SK-N-SH (cell line): ENCODE measurements at regions not wholly inside any gene's neighbourhood (a gene's known extent, or its start where the extent isn't known, plus 50 kb on each side); places are given as distances from the start of the nearest gene placed in this dataset.

Experiments
- EZH2phosphoT487 ChIP-seq: fragments of 200-600 bp; sonication (generic); IDR thresholded peaks from 2 replicates; pipeline ENCODE4 v1.6.1; 2017; ENCODE audit warnings: low read depth, mixed run types, mild to moderate bottlenecking, antibody characterized with exemption, moderate library complexity, borderline replicate concordance
- GATA2 ChIP-seq: sonication (generic); formaldehyde crosslinking; IDR thresholded peaks from 2 replicates; pipeline ENCODE4 v1.5.0; 2020; ENCODE audit warnings: mild to moderate bottlenecking, missing genetic modification reagents
- JUND ChIP-seq: IDR thresholded peaks from 2 replicates; pipeline ENCODE4 v1.4.0; 2012
- NRF1 ChIP-seq: IDR thresholded peaks from 2 replicates; pipeline ENCODE4 v1.6.1; 2012; ENCODE audit warnings: low read depth, mild to moderate bottlenecking, low read length
- POLR2AphosphoS5 ChIP-seq: IDR thresholded peaks from 2 replicates; pipeline ENCODE4 v1.6.1; 2012; ENCODE audit warnings: low read depth, low read length
- RCOR1 ChIP-seq: fragments of 150-350 bp; IDR thresholded peaks from 2 replicates; pipeline ENCODE4 v1.6.1; 2017; ENCODE audit warnings: antibody characterized with exemption, low read length
- REST ChIP-seq: IDR thresholded peaks from 2 replicates; pipeline ENCODE4 v1.6.1; 2012; ENCODE audit warnings: mild to moderate bottlenecking, low read depth, low read length, moderate library complexity
- RFX5 ChIP-seq: IDR thresholded peaks from 2 replicates; pipeline ENCODE4 v1.6.1; 2012; ENCODE audit warnings: mild to moderate bottlenecking, improper control_type of control experiment, low read length
- SIN3A ChIP-seq: IDR thresholded peaks from 2 replicates; pipeline ENCODE4 v1.6.1; 2012; ENCODE audit warnings: low read depth, mild to moderate bottlenecking, low read length, moderate library complexity, borderline replicate concordance
- USF2 ChIP-seq: fragments of 150-350 bp; IDR thresholded peaks from 2 replicates; pipeline ENCODE4 v1.6.1; 2017; ENCODE audit warnings: antibody characterized with exemption, low read length, low read depth, borderline replicate concordance
- YY1 ChIP-seq: IDR thresholded peaks from 2 replicates; pipeline ENCODE4 v1.4.0; 2012; ENCODE audit warnings: low read depth, mild to moderate bottlenecking
- TF ChIP-seq, protein P1 (sequence below): fragments of 200-600 bp; sonication (generic); IDR thresholded peaks from 2 replicates; pipeline ENCODE4 v1.6.1; 2017; ENCODE audit warnings: antibody characterized with exemption, mild to moderate bottlenecking, moderate library complexity
- TF ChIP-seq, protein P2 (sequence below): IDR thresholded peaks from 2 replicates; pipeline ENCODE4 v1.4.0; 2012; ENCODE audit warnings: low read depth, borderline replicate concordance

- TF ChIP-seq, protein P1, sequence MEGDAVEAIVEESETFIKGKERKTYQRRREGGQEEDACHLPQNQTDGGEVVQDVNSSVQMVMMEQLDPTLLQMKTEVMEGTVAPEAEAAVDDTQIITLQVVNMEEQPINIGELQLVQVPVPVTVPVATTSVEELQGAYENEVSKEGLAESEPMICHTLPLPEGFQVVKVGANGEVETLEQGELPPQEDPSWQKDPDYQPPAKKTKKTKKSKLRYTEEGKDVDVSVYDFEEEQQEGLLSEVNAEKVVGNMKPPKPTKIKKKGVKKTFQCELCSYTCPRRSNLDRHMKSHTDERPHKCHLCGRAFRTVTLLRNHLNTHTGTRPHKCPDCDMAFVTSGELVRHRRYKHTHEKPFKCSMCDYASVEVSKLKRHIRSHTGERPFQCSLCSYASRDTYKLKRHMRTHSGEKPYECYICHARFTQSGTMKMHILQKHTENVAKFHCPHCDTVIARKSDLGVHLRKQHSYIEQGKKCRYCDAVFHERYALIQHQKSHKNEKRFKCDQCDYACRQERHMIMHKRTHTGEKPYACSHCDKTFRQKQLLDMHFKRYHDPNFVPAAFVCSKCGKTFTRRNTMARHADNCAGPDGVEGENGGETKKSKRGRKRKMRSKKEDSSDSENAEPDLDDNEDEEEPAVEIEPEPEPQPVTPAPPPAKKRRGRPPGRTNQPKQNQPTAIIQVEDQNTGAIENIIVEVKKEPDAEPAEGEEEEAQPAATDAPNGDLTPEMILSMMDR: no peak
- TF ChIP-seq NRF1 (no peak), JUND (no peak), RFX5 (no peak), REST (no peak), POLR2AphosphoS5 (no peak), EZH2phosphoT487 (no peak), GATA2 (CRISPR knock-in tag) (no peak), YY1 (no peak), SIN3A (no peak), USF2 (no peak), RCOR1 (no peak)
- TF ChIP-seq, protein P2, sequence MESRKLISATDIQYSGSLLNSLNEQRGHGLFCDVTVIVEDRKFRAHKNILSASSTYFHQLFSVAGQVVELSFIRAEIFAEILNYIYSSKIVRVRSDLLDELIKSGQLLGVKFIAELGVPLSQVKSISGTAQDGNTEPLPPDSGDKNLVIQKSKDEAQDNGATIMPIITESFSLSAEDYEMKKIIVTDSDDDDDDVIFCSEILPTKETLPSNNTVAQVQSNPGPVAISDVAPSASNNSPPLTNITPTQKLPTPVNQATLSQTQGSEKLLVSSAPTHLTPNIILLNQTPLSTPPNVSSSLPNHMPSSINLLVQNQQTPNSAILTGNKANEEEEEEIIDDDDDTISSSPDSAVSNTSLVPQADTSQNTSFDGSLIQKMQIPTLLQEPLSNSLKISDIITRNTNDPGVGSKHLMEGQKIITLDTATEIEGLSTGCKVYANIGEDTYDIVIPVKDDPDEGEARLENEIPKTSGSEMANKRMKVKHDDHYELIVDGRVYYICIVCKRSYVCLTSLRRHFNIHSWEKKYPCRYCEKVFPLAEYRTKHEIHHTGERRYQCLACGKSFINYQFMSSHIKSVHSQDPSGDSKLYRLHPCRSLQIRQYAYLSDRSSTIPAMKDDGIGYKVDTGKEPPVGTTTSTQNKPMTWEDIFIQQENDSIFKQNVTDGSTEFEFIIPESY: no peak
Observed at GRCh38 chr1:99397863-99398262, 133.6 kb downstream of the PLPPR4 start.
